HG03432 (cell line): ENCODE measurements at regions not wholly inside any gene's neighbourhood (a gene's known extent, or its start where the extent isn't known, plus 50 kb on each side); places are given as distances from the start of the nearest gene placed in this dataset.

Experiments used
- ATAC-seq: cut with Tn5 transposase; IDR thresholded peaks from one replicate; pipeline ENCODE4 v1.9.1; 2021; ENCODE audit warnings: mild to moderate bottlenecking, moderate library complexity; ENCODE audit not compliant: unreplicated experiment

DNA sequence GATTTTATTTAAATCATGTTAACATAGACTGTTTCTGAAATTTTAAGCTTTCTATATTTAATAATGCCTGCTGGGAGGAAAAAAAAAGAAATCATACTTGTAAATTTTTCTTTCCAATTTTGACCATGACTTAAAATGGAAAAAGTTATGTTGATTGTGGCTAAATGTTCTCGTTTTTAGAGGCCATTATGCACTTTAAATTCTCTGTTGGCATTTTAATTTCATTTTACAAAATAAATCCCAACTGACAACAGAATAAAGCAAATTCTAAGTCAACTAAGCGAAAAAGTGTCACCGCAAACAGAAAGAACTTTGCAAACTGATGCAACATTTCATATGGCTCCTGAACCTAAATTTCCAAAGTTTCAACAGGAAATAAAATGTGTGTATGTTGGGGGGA is 74.8 kb upstream of the G2E3 start:
- ATAC-seq: no peak

- ATAC-seq: no peak
Observed at GRCh38 chr14:30484976-30485375, 74.0 kb upstream of the G2E3 start.

- ATAC-seq: no peak
Observed at GRCh38 chr14:30496852-30497251, 62.1 kb upstream of the G2E3 start.

DNA sequence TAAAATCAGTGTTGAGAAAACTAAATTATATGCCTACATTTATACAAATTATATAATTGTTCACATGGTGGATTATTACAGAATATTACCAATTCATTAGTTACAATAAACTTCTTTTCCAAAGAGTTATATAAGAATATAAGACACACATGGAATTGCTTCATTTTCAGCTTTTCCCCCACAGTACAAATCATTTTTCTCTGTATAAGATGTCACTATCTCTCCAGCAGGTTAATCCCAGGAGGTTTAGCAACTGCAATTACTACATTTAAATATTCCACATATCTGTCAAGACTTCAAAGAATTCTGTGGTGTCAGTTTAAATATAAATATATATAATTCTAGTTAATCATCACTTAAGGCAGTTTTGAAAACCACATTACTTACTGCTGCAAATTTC is 59.6 kb upstream of the G2E3 start:
- no peak for ATAC-seq

- ATAC-seq: no peak
Observed at GRCh38 chr14:30500222-30500621, 58.7 kb upstream of the G2E3 start.

- no peak for ATAC-seq
Observed at GRCh38 chr14:30507209-30507608, 51.7 kb upstream of the G2E3 start.
